ENCODE measurements at regions not wholly inside any gene's neighbourhood (a gene's known extent, or its start where the extent isn't known, plus 50 kb on each side); places are given as distances from the start of the nearest gene placed in this dataset.

DNA sequence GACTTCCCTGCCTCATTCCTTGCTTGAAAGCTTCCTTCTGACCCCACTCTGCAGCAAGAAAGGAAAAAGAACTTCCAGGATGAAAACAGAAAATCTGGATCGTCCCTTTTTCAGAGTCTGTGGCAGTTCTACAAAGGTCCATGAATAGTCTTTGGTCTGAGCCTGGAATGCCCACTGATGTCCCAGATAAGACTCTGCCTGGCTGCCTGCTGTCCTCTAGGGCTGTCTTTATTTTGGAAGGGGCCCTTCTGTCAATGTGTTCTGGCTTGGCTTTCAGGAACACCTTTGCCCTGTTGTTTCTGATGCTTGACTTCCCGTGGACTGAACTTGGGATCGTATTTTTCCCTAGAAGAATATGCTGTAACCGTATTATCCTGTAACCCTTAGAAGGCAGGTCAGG is 114.7 kb upstream of the LNX1 start:
- Histone ChIP-seq H3K9me2 (ENCODE audit: insufficient read depth) (peaks cover 8% of the 10 kb centered on the region; the same call in 1 of the 2 replicates), H3K27ac (ENCODE audit: low read depth) (no peak overlapping the region), H3K27me3 (ENCODE audit: insufficient read depth) (no peaks in the 10 kb centered on the region), H3K4me2 (no peak overlapping the region), H3K4me3 (no peak overlapping the region), H3F3A (replicated peaks; ENCODE audit: low read depth) (no peaks in the 10 kb centered on the region), H4K20me1 (replicated peaks; ENCODE audit: insufficient read depth) (no peaks in the 10 kb centered on the region), H2AFZ (no peak overlapping the region), H3K36me3 (ENCODE audit: insufficient read depth) (no peaks in the 10 kb centered on the region), H3K79me2 (replicated peaks; ENCODE audit: insufficient read depth) (no peaks in the 10 kb centered on the region), H3K4me1 (ENCODE audit: insufficient read depth) (no peaks in the 10 kb centered on the region; the same call in 1 of the 2 replicates)
- no peak for DNase-seq (ENCODE audit: low spot score)
- H3K27me3 Mint-ChIP-seq (ENCODE audit: insufficient read depth, low read depth, poor library complexity): peaks cover 2% of the 10 kb centered on the region
- H3K36me3 Mint-ChIP-seq (ENCODE audit: low read depth): no peaks in the 10 kb centered on the region; the same call in 2 of the 3 replicates
- H3K4me3 Mint-ChIP-seq: no peak overlapping the region
- H3K9me3 Mint-ChIP-seq: no peaks in the 10 kb centered on the region; the same call in 2 of the 3 replicates
- H3K4me1 Mint-ChIP-seq: peaks cover 8% of the 10 kb centered on the region
- H3K27ac Mint-ChIP-seq: no peak overlapping the region
- ATAC-seq: no peak
- no peak for TF ChIP-seq STAT1 (IDR thresholded peaks at IDR 0.05; ENCODE audit: unreplicated experiment)
- no peak for TF ChIP-seq JUNB (IDR thresholded peaks at IDR 0.05; ENCODE audit: unreplicated experiment)
- no peak for TF ChIP-seq ZNF462 (CRISPR knock-in tag; IDR thresholded peaks at IDR 0.05)
- TF ChIP-seq ZNF114 (CRISPR knock-in tag; IDR thresholded peaks at IDR 0.05): no peak
- TF ChIP-seq NANOG (IDR thresholded peaks at IDR 0.05; ENCODE audit: borderline replicate concordance): no peak
- TF ChIP-seq, protein P1, sequence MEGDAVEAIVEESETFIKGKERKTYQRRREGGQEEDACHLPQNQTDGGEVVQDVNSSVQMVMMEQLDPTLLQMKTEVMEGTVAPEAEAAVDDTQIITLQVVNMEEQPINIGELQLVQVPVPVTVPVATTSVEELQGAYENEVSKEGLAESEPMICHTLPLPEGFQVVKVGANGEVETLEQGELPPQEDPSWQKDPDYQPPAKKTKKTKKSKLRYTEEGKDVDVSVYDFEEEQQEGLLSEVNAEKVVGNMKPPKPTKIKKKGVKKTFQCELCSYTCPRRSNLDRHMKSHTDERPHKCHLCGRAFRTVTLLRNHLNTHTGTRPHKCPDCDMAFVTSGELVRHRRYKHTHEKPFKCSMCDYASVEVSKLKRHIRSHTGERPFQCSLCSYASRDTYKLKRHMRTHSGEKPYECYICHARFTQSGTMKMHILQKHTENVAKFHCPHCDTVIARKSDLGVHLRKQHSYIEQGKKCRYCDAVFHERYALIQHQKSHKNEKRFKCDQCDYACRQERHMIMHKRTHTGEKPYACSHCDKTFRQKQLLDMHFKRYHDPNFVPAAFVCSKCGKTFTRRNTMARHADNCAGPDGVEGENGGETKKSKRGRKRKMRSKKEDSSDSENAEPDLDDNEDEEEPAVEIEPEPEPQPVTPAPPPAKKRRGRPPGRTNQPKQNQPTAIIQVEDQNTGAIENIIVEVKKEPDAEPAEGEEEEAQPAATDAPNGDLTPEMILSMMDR (conservative IDR thresholded peaks at IDR 0.05; ENCODE audit: low read depth in 2 of 2): no peak
- TF ChIP-seq ZNF331 (CRISPR knock-in tag; IDR thresholded peaks at IDR 0.05; ENCODE audit: low read depth): no peak
- no peak for TF ChIP-seq CREB1 (CRISPR knock-in tag; IDR thresholded peaks at IDR 0.05; ENCODE audit: low read depth)
- no peak for TF ChIP-seq EZH2phosphoT487 (IDR thresholded peaks at IDR 0.05; ENCODE audit: unreplicated experiment)
- TF ChIP-seq EZH2 (IDR thresholded peaks at IDR 0.05; ENCODE audit: low read depth, unreplicated experiment): no peak
- TF ChIP-seq, protein P2, sequence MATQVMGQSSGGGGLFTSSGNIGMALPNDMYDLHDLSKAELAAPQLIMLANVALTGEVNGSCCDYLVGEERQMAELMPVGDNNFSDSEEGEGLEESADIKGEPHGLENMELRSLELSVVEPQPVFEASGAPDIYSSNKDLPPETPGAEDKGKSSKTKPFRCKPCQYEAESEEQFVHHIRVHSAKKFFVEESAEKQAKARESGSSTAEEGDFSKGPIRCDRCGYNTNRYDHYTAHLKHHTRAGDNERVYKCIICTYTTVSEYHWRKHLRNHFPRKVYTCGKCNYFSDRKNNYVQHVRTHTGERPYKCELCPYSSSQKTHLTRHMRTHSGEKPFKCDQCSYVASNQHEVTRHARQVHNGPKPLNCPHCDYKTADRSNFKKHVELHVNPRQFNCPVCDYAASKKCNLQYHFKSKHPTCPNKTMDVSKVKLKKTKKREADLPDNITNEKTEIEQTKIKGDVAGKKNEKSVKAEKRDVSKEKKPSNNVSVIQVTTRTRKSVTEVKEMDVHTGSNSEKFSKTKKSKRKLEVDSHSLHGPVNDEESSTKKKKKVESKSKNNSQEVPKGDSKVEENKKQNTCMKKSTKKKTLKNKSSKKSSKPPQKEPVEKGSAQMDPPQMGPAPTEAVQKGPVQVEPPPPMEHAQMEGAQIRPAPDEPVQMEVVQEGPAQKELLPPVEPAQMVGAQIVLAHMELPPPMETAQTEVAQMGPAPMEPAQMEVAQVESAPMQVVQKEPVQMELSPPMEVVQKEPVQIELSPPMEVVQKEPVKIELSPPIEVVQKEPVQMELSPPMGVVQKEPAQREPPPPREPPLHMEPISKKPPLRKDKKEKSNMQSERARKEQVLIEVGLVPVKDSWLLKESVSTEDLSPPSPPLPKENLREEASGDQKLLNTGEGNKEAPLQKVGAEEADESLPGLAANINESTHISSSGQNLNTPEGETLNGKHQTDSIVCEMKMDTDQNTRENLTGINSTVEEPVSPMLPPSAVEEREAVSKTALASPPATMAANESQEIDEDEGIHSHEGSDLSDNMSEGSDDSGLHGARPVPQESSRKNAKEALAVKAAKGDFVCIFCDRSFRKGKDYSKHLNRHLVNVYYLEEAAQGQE (IDR thresholded peaks at IDR 0.05; ENCODE audit: unreplicated experiment): no peak
- no peak for TF ChIP-seq ETS1 (IDR thresholded peaks at IDR 0.05)
- no peak for TF ChIP-seq POLR2AphosphoS5 (IDR thresholded peaks at IDR 0.05; ENCODE audit: low read depth)

All from GM23338 (cell line).